ENCODE measurements at regions not wholly inside any gene's neighbourhood (a gene's known extent, or its start where the extent isn't known, plus 50 kb on each side); places are given as distances from the start of the nearest gene placed in this dataset.

DNA sequence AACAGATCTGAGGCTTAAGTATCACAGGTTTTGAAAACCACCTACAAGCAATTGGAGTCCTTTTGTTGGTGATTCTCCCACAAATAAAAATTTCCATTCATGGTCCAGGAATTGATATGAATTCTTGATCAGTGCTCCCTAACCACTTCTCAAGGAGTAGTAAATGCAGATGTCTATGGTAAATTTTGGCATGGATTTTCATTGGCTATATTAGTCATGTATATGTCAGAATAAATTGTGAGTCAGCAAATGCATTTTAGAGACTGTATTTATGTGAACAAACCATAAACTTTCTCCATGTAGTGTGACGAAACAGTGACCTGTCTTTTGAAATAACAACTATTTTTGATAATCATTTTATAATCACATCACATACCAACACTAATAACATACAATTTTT is 611.1 kb downstream of the HTR1A start:
- H2BK5ac ChIP-seq (ENCODE audit: insufficient read length, low read length): no peak overlapping the region
- no peak overlapping the region for H2BK12ac ChIP-seq (ENCODE audit: insufficient read length, low read depth, low read length)
- H3K27me3 ChIP-seq (ENCODE audit: insufficient read depth, low read length): no peaks in the 10 kb centered on the region
- H2AK5ac ChIP-seq (ENCODE audit: insufficient read length, low read length): no peak overlapping the region
- no peaks in the 10 kb centered on the region for H4K20me1 ChIP-seq (ENCODE audit: control insufficient read depth, insufficient read depth, insufficient read length)
- H3K36me3 Mint-ChIP-seq (ENCODE audit: insufficient read depth in 1 of 3, low read depth in 3 of 3): no peaks in the 10 kb centered on the region
- no peak overlapping the region for H3K4ac ChIP-seq (ENCODE audit: low read depth, low read length)
- H3K9me3 ChIP-seq (ENCODE audit: control insufficient read depth, low read depth, low read length): no peaks in the 10 kb centered on the region
- no peak overlapping the region for H3K27ac ChIP-seq (ENCODE audit: insufficient read length, low read depth, low read length)
- no peak overlapping the region for H2BK15ac ChIP-seq (ENCODE audit: low read depth, low read length)
- TF ChIP-seq, protein P1, sequence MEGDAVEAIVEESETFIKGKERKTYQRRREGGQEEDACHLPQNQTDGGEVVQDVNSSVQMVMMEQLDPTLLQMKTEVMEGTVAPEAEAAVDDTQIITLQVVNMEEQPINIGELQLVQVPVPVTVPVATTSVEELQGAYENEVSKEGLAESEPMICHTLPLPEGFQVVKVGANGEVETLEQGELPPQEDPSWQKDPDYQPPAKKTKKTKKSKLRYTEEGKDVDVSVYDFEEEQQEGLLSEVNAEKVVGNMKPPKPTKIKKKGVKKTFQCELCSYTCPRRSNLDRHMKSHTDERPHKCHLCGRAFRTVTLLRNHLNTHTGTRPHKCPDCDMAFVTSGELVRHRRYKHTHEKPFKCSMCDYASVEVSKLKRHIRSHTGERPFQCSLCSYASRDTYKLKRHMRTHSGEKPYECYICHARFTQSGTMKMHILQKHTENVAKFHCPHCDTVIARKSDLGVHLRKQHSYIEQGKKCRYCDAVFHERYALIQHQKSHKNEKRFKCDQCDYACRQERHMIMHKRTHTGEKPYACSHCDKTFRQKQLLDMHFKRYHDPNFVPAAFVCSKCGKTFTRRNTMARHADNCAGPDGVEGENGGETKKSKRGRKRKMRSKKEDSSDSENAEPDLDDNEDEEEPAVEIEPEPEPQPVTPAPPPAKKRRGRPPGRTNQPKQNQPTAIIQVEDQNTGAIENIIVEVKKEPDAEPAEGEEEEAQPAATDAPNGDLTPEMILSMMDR (conservative IDR thresholded peaks at IDR 0.05): no peak
- H4K91ac ChIP-seq (ENCODE audit: insufficient read length, low read depth, low read length): no peak overlapping the region
- H3K79me1 ChIP-seq (ENCODE audit: insufficient read depth, low read depth, low read length, poor library complexity, severe bottlenecking): no peaks in the 10 kb centered on the region
- no peak overlapping the region for H3K4me3 Mint-ChIP-seq
- no peak overlapping the region for H3T11ph ChIP-seq (ENCODE audit: low read length)
- DNase-seq: no peak
- no peak overlapping the region for H3K4me2 ChIP-seq (ENCODE audit: insufficient read depth, insufficient read length, low read length)
- no peak overlapping the region for H2BK20ac ChIP-seq (ENCODE audit: low read depth, low read length, poor library complexity, severe bottlenecking)
- H4K8ac ChIP-seq (replicated peaks; ENCODE audit: insufficient read length, low read depth, low read length): no peak overlapping the region
- no peak overlapping the region for H3K23ac ChIP-seq (ENCODE audit: insufficient read length, low read depth, low read length)
- H3K79me2 ChIP-seq (ENCODE audit: insufficient read depth, low read length): no peaks in the 10 kb centered on the region
- no peak overlapping the region for H3K9ac ChIP-seq (ENCODE audit: extremely low read depth, insufficient read length, low read length)
- H4K5ac ChIP-seq (ENCODE audit: insufficient read length, low read depth, low read length): no peak overlapping the region
- no peaks in the 10 kb centered on the region for H3K23me2 ChIP-seq (ENCODE audit: insufficient read length, low read depth, low read length, poor library complexity, severe bottlenecking)
- H3K27me3 Mint-ChIP-seq (ENCODE audit: low read depth): no peaks in the 10 kb centered on the region
- no peak overlapping the region for H3K56ac ChIP-seq (ENCODE audit: insufficient read length, low read depth, low read length)
- no peaks in the 10 kb centered on the region; the same call in 1 of the 2 replicates for H3K4me1 ChIP-seq (ENCODE audit: insufficient read depth, low read length)
- no peak overlapping the region for H2AFZ ChIP-seq (ENCODE audit: low read length)
- H2BK120ac ChIP-seq (ENCODE audit: low read depth, low read length, poor library complexity, severe bottlenecking): no peak overlapping the region
- no peak overlapping the region for H3K27ac Mint-ChIP-seq
- no peaks in the 10 kb centered on the region for H3K9me3 Mint-ChIP-seq
- H3K18ac ChIP-seq (ENCODE audit: insufficient read length, low read depth, low read length): no peak overlapping the region
- H3K4me1 Mint-ChIP-seq: peaks cover 5 to 9% of the 10 kb centered on the region in 2 experiments
- no peak overlapping the region for H3K14ac ChIP-seq (ENCODE audit: insufficient read depth, low read length)
- no CpG with 5 or more reads among the region's 1 CpG for WGBS (ENCODE audit: extremely low coverage, insufficient read length, low lambda C conversion rate)

Measured in H9 (cell line).